Stimulated activated CD4-positive, alpha-beta T cell treated with anti-CD3 and anti-CD28 coated beads, Interleukin-1b, Interleukin-23, amount 100 ng/mL, for 1 hour (primary cell): ENCODE measurements at regions not wholly inside any gene's neighbourhood (a gene's known extent, or its start where the extent isn't known, plus 50 kb on each side); places are given as distances from the start of the nearest gene placed in this dataset.
"Not testable (repeated sequence)": the region's sequence is repeated elsewhere in the genome, so short reads cannot be mapped to it uniquely, and the experiment has no call there.

Experiments
- DNase-seq, 2 donors: peaks; one replicate each; pipeline ENCODE4 v3.0.0-alpha.2; 2020; ENCODE audit warnings: low read depth in 2 of 2

- no peak for DNase-seq
Observed at GRCh38 chr22:22697377-22698117, 53.1 kb downstream of the GGTLC2 start.

- no peak for DNase-seq
Observed at GRCh38 chr22:22698263-22698750, 53.9 kb downstream of the GGTLC2 start.

DNA sequence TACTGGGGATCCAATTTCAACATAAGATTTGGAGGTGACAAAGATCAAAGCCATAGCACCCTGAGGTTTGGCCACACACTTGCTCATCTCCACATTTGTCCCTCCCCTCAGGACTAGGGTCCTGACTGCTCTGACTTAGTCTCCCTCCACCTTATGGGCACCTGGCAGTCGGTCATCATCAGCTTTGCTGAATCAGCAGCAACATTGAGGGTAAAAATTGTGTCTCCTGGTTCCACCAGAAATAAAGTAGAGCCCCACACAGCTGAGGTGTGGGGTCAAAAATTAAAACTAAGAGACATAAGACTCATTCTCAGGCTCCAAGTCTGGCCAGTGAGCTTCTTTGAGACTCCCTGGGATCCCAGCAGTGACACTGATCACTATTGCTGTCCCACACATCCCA lies 56.2 kb downstream of the GGTLC2 start:
- no peak for DNase-seq

DNA sequence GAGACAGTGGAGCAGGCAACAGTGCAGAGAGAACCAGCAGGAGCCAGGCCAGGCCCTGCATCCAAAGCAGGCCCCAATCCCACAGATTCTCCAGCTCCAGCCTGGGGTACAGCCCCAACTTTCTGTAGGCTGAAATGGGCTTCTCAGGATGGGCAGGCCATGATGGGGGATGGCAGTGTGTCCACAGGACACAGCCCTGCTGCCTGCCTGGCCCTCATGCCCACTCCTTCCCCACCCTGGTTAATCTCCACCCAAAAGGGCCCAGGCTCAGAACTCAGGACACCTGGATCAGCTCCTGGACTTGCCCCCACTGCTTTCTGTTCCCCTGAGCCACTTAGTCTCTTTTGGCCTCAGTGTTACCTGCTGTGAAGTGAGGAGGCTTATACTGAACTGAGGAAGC lies 57.1 kb downstream of the GGTLC2 start:
- not testable (repeated sequence) for DNase-seq

- no peak for DNase-seq
Observed at GRCh38 chr22:22702237-22703202, 58.1 kb downstream of the GGTLC2 start.

DNA sequence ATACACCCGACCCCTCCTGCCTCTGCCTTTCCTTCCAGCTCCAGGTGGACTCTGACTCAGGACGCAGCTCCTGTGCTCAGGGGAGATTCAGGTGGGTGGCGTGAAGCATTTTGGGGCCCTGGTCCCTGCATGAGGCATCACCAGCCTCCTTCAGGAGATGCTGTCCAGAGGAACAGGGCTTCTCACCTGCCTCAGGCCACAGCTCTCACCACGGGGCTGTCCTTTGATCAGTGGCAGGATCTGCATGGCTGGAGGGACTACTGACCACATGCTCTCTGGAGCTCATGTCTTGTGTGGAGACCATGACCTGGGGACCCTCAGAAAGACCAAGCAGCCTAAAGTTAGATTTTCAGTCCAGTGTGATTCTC lies 58.8 kb downstream of the GGTLC2 start:
- DNase-seq, result no peak

- DNase-seq, result no peak
Observed at GRCh38 chr22:22703715-22704114, 59.3 kb downstream of the GGTLC2 start.

DNA sequence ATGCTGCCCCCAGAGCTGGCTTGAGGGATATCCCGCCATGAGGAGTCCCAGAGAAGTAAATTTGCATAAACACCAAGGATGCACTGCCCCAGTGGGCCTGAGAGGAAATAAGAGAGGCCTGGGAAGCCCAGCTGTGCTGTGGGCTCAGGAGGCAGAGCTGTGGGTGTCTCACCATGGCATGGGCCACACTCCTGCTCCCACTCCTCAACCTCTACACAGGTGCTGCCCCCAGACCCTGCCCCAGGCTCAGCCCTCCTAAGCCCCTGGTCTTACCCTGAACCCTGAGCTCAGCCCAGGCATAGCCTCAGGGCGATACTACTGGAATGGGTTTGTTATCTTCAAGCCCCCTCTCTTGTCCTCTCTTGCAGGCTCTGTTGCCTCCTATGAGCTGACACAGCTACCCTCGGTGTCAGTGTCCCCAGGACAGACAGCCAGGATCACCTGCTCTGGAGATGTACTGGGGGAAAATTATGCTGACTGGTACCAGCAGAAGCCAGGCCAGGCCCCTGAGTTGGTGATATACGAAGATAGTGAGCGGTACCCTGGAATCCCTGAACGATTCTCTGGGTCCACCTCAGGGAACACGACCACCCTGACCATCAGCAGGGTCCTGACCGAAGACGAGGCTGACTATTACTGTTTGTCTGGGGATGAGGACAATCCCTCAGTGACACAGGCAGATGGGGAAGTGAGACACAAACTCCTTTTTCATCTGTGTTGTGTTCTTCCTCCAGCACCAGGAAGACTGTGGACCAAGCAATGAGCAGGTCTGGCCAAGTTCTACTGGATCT lies 59.9 kb downstream of the GGTLC2 start:
- no peak for DNase-seq

DNA sequence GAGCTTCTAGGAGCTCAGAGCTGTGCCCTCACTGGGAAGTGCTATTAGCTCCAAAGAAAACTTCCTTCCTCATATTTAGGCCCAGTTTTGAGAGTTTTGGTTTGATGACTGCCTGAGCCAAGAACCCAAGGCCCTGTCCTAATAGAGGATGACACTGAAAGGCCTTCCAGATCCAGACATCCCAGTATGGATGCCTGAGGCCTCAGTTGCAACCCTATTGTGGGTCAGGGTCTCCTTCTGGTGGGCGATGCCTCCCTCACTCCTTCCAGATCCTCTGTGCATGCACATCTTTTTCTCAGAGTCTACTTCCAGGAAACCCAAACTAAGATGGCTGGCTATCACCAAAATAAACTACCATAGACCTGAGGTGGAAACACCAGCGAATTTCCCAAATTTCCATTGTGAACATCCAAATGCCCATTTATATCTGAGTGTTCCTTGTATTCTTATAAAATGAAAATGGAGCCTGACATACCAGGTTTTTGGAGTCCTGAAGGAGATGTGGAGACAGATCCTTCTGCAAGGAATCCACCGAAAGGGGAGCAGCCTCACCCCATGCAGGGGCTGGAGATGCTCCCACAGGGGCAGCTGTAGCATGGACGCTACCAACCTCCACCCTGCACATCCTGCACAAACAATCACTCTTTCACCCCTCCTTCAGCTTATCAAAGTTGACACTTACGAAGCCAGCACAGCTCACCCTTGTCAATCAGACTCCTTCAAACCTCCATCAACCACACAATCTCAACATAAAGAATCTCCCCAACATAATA lies 61.1 kb downstream of the GGTLC2 start:
- no peak for DNase-seq

DNA sequence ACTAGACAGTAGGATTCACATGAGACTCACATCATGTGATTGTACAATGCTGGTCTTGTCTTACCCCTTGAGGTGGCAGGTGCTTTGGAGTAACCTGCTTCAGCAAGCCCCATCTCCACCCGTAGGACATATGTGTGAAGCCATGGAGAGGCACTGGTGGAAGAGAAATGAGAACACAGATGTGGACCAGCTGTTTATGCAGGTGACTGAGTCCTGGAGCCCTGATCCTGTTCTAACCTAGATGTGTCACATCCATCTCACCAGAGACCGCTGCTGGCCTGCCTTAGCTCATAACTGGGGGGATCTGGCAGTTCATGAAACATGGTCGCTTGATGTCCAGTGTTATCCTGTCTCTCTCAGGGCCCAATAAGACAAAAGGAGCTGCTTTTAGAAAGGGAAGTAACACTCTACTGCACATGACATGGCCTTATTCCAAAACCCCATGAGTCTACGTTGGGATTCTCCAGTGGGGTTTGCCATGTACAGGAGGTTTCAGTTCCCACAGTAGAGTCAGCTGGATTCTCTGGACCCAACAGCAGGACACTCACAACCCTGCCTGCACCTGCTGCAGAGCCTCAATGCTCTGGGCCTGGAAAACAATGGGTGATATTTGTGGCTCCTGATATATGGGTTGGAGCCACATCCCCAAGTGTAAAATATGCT lies 62.0 kb downstream of the GGTLC2 start:
- no peak for DNase-seq

DNA sequence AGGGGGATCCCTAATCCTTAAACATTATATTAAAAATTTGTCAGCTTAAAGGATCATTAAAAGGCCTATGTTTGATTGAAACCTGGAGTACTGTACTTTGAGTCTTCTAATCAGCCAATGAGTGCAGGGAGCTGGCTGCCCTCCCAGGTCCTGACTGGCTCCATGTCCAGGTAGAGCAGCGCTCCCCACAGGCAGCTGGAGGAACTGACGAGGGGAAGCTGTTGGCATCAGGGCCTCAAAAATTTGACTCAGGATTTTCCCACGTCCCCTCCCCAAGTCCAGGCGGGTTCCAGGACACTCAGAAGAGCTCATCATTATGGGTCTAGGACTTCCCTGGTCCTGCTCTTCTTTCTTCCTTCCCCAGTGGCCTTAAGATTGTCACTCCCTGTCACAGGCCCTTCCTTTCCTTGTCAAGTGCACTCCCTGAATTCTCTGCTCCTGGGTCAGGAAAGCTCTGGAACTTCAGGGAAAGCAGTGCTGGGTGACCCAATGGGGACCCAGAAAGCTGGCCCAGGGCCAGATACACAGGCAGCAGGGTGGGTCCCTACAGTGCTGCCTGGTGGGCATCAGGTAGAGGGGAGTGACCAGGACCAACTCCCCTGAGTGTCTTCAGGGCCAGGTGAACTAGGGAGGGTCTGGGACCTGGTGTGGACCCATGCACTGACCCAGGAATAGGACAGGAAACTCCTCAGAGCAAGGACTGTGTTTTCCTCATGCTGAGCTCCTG lies 65.5 kb downstream of the GGTLC2 start:
- no peak for DNase-seq

- DNase-seq, result peak; percentile 42 to 70
Observed at GRCh38 chr22:22710719-22711531, 66.5 kb downstream of the GGTLC2 start.

DNA sequence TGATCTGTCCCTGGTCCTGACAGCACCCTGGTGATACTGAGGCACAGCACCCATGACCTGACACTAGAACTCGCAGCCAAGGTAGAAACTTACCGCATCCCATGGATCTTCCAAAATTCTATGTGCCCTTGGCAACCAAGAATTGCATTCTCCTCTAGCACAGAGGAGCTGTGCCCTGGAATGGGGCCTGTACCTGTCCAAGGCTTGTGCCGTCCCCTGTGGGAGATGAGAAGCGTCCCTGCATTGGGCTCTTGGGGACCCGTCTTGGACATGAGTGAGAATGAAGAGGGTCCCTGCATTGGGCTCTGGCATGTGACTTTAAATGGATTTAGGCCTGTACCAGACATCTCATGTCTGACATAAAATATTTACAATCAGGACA lies 67.1 kb downstream of the GGTLC2 start:
- no peak for DNase-seq

DNA sequence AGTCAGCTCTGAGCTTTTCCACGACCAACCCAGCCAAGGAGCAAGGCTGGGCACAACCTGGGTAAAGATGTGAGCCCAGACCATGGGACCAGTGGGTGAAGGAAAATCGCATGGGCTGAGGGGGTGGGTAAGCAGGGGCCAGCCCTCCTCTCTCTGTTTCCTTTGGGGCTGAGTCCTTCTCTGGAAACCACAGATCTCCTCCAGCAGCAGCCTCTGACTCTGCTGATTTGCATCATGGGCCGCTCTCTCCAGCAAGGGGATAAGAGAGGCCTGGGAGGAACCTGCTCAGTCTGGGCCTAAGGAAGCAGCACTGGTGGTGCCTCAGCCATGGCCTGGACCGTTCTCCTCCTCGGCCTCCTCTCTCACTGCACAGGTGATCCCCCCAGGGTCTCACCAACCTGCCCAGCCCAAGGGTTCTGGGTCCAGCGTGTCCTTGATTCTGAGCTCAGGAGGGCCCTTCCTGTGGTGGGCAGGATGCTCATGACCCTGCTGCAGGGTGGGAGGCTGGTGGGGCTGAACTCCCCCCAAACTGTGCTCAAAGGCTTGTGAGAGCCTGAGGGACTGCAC lies 67.8 kb downstream of the GGTLC2 start:
- DNase-seq, result no peak

DNA sequence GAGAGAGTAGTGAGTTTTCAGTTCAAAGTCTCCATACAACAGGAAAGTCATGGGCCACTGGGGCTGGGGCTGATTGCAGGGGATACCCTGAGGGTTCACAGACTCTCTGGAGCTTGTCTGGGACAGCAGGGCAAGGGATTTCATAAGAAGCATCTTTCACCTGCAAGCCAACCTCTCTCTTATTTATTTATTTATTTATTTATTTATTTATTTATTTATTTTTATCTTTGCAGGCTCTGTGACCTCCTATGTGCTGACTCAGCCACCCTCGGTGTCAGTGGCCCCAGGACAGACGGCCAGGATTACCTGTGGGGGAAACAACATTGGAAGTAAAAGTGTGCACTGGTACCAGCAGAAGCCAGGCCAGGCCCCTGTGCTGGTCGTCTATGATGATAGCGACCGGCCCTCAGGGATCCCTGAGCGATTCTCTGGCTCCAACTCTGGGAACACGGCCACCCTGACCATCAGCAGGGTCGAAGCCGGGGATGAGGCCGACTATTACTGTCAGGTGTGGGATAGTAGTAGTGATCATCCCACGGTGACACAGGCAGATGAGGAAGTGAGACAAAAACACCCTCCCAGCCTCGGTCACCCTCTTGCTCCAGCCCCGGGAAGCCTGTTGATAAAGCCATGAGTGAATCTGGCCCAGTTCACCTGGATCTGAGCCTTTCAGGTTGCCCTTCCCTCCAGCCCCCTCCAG lies 68.4 kb downstream of the GGTLC2 start:
- no peak for DNase-seq

DNA sequence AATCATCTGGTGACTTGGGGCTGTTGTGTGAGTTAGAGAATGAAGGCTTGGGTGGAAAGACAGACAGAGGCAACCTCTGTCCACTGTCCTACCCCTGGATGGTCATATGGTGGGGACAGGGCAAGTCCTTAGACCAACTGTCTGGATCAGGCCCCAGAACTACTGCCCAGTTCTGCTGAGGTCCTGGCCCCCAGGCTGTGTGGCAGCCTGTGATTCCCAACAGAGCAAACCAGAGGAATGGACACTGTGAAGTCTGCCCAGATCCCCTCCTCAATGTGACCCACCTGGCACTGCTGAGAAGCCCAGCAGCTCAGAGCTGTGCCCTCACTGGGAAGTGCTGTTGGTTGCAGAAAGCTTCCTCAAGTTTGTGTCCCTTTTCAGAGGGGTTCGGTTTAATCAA lies 69.0 kb downstream of the GGTLC2 start:
- DNase-seq, result no peak

GRCh38 chr22:22714600-22715335 lies 70.4 kb downstream of the GGTLC2 start:
- no peak for DNase-seq
